ENCODE measurements at regions not wholly inside any gene's neighbourhood (a gene's known extent, or its start where the extent isn't known, plus 50 kb on each side); places are given as distances from the start of the nearest gene placed in this dataset.

GRCh38 chr2:52857722-52858121, 909.9 kb upstream of the CHAC2 start:
- TF ChIP-seq POLR2A (IDR thresholded peaks at IDR 0.05; ENCODE audit: low read depth, low read length) (no peak), POLR2AphosphoS5 (IDR thresholded peaks at IDR 0.05; ENCODE audit: low read depth, low read length) (no peak)

Data from GM12891 (cell line).